Activated CD4-positive, alpha-beta T cell treated with anti-CD3 and anti-CD28 coated beads, Interleukin-10, Interleukin-2, amounts not matched to agents 100 ng/mL and 50 ng/mL, durations not matched to agents 16 hours and 8 hours (primary cell): ENCODE measurements at regions not wholly inside any gene's neighbourhood (a gene's known extent, or its start where the extent isn't known, plus 50 kb on each side); places are given as distances from the start of the nearest gene placed in this dataset.

Source experiments
- DNase-seq: peaks from one replicate; pipeline ENCODE4 v3.0.0-alpha.2; 2020

DNA sequence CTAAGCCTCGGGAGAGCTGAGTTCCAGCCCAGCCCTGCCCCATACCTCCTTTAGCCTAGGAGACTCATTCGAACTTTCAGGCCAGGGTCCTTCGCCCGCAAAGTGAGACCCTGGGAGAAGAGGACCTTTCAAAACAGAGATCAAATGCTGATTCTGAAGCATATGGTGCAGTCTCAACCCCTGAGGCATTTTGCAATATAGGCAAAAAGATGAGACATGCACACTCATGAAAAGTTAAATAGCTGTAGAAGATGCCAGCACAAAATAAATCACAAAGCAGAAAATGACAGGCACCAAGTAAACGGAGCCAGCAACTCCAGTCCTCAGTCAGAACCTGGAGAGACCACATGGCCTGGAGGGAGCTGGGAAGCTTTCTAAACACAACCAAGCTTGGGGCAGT, 542.7 kb upstream of the RAB6C start:
- DNase-seq: no peak

DNA sequence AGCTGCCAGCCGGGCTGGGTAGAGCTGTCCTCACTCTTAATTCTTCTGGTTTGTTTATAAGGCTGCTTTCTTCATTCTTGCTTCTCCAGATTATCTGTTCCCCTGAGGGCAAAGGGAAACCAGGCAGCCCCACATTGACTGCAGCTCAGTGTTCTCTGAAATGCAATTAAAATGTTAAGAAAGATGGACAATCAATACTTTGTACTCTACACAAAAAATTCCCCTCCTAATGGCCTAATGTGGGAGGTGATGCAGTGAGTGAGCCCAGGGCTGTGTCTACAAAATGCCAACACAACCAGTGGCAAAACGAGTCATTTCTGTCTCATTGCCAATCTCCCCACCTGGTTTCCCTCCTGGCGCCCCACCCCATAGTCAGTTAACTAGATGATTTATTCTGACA, 541.7 kb upstream of the RAB6C start:
- no peak for DNase-seq

DNA sequence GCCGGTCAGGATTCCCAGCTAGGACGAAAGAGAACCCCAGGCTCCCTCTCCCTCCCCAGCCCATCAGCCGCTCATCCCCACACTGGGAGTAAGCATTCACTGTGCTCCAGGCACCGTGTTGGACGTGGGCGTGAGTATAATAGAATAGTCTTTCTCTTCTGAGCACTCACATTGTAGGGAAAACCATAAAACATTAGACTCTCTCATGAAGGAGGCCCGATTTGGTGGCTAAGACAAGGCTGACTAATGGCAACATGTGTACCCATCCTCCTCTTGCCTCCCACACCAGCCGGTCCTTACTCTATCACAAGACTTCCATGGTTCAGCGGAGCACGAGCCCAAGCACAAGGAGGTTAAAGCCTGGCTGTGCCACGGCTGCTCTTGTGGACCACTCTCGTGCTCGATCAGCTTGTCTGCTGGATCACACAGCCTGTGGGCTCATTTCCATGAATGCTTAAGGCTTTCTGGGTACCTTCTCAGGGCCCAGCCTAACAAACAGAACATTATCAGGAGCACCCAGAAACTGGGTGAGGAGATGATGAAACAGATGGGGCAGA, 540.9 kb upstream of the RAB6C start:
- no peak for DNase-seq

DNA sequence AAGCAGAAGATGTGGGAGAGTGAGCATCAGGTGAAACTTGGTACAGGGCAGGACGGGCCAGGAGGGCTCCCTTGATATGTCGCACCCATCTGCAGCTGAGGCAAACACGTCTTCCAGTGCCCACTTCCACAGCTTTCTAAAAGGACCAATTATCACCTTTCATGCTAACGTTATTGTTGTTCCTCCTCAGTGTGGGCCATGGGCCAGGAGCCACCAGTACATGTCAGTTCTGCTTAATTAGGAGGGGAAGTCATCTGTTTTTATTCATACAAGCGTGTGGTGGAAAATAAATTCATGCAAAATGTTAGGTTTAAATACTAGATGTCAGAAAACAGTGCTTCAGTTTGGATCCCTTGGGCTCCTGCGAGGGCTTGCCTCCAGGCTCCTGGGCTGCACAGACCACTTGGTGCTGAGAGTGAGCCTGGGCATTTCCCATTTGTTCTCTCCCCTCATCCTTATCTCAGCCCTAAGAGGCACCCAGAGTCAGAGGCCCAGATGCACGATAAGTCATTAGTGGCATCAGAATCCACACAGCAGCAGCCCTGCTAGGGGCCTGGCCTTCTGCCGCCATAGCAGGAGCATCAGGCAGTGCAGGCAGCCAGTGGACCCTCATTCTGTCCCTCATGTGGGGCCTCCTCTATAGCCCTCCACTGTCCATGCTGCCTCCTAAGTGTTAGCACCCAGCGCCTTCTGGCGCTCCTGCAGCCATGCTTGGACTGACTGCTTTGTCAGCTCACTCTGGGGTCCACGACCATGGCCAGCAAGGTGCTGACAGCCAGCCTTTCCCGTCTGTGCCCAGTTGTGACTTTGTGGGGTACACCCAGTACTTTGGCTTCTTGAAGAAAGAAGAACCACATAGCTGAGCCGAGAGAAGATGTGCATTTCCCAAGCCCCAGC, 539.8 kb upstream of the RAB6C start:
- DNase-seq: no peak

DNA sequence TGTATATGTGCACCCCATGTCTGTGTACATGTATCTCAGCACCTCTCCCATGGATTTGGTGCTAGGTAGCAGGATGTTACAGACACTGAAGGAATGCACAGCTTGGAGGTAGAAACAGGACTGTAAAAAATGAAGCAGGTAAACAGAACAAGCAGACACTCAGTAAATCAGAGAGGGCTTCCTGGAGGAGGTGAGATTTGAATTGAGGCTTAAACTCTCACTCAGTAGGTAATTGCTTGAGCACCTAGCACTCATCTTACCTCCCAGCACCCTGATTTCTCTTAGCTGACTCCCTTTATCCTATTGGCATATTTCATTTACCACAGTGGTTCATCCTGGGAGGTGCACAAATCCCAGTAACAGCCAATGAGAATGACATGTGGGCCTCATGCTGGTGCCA, 537.9 kb upstream of the RAB6C start:
- DNase-seq: no peak

DNA sequence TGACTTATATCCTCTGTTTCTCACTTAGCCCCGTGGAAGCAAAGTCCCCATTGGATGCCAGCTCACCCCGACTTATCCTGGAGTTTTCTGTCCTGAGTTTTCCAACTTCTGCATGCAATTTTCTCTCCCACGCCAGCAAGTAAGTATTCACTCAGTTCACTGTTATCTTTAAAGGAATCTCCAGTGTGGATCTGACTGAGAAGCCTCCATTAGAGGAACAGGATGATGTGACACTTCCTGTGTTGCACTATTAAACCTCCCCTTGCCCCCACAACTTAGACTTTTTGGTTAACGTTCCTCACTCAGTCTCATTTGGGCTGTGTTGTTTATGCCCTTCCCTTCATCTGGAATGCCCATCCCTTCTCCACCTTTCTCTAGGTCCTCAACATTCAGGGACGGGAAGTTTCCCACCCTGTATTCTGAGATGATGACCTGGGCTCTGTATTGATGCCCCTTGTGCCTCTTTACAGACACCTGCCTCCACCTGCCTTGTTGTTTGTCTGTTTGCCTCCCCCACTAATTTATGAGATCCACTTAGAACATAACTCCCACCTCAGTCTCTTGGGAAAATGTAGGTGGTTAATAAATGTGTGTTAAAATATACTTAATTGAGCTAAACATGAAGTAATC, 536.1 kb upstream of the RAB6C start:
- DNase-seq: no peak

DNA sequence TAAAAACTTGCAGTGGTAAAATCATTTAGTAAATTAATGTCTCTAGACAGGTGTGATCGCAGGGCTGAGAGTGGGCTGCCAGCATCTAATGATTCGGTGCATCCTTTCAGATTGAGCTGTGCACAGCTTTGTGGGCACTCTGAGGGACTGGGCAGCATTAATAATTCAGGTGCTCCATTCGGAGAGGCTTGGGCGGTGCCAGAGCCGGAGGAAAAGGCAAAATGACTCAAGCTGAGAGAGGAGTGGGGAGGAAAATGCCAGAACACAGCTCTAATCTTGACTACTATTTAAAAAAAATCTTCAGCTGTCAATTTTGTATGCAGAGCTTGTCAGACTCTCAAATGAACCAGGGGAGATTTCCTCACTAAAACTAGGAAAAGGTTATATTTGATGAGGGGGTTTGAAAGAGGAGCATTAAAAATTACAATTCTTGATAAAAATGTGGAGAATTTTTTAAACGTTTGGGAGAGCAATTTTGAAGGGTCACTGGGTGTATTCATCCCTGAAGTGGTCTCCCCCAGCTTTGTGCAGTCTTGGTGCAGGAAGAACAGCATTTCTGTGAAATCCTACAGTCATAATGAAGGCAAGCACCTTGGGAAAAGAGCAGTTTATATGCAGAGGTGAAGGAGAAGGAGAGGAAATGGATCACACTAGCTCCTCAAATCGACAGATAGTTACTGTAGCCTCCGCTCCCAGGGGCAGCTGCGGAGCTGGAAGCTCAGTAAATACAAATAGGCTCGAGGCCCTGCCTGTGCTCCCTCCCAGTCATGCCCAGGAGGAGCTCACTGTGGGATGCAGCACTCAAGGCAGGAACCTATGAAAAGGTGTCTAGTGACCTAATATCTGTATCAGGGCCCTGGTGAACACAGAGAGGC, 535.4 kb upstream of the RAB6C start:
- DNase-seq: no peak

DNA sequence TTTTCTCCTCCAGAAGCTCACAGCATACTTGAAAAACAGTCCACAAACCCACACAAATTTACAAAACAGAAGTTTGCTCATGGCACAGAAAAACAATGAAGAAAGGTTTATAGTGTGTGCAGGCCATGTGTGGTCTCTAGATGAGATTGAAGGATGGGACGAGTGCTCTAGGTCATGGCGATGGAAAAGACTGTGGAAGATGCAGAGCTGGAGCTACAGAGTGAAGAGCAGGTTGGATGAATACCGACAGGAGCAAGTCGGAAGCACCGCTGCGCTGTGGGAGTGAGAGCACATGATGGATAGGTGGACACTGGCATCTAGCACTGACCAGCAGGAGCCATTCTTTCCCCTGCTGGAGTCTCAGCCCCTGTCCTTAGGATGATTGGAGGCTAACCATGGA, 534.7 kb upstream of the RAB6C start:
- DNase-seq: no peak

DNA sequence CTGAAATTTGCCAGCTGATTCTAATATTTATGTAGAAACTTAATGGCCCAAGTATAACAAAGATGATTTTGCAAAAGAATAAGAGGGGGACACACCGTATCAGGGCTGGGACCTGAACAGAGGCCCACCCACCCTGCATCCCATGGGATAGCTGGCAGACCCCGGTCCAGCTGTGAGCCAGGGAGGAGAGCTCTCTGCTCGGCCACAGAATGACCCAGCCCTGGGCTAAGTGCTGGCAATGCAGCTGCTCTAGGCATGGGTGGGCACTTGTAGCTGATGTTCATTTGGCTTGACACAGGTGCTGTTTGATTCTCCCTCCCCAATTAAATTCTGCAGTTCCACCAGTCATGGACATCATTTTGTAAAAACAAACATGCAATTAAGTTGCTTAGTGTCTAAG, 522.8 kb upstream of the RAB6C start:
- no peak for DNase-seq

DNA sequence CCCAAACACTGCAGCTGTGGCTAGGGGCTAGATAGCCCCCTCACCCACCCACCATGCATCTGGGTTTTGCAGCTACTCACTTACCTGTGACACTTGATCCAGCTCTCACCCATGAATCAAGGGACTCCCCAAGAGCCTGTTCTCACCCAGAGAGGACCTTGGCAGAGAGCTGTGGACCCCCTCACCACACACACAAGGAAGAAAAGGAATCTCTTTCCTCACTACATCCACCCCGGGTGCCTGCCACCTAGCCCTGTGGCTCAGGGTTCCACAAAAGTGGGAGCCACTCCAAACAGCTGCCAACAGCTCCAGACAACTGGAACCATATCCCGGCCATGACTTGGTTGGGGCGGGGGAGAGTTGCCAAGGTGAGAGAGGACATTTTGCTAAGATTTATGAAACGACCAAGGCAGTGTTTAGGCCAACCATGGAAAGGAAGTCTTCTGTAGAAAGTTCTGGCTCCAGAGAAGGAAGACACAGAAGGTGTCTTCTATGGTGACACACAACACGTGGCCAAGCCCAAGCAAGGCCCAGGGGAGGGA, 522.1 kb upstream of the RAB6C start:
- DNase-seq: no peak

DNA sequence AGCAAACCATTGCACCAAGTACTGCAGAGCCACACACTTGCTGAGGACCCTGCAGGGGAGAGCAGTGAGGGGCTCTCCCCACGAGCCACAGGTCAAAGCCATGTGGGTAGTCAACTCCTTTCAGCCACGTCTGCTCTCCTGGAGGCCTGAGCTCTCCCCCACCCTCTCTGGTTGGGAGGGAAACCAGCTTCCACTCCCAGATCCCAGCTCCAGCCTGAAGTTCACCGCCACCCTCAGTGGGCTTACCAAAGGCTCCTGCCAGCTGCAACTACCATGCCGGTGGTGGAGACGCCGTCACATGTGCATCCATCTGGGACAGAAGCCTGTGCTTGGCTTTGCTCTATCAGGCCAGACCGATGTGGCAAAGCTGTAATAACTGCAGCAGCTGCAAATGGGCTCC, 521.5 kb upstream of the RAB6C start:
- DNase-seq: no peak

DNA sequence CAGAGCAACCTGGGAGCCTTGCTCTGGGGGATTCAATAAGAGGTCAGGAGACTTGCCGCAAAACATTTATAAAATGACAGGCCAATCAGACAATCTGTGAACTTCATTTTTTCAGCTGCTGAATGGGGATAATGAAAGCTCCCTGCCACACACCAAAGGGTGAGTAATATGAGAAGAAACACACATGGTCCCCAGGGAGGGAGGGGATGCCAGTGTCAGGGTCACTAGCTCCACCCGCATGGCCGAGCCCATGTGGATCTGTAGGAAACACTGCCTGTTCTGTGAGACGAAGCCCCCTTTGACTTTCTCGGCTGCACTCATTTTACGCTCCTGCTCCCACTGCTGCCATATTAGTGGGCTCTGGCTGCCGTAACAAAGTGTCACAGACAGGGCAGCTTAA, 521.0 kb upstream of the RAB6C start:
- no peak for DNase-seq

DNA sequence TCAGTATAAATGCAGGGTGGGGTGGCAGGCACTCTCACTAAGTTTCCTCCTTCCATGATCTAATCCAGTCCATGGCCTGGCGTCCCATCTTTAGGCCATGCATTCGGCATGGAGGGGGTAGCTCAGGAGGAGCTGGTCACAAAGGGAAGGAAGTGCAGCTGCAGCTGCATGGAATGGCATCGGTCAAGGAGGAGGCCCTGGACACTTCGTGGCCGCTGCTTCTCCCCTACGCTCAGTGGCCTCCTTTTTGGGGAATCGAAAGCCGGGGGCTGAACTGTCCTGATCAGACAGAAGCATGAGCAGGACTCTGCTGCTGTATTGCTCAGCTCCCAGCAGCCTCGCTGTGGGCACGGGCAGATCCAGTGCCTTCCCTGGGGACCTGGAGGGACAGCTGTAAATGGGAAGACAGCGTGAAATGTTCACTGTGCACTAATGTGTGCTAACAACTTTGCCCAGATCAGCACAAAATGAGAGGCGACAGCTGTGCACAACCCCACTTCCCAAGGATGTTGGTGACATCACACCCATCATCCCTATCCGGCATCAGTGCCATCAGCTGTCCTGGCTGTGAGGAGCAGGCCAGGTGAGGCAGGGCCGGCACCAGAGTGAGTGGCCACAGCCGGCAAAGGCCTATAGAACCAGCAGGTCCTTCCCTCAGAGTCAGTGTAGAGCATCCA, 520.1 kb upstream of the RAB6C start:
- DNase-seq: no peak

DNA sequence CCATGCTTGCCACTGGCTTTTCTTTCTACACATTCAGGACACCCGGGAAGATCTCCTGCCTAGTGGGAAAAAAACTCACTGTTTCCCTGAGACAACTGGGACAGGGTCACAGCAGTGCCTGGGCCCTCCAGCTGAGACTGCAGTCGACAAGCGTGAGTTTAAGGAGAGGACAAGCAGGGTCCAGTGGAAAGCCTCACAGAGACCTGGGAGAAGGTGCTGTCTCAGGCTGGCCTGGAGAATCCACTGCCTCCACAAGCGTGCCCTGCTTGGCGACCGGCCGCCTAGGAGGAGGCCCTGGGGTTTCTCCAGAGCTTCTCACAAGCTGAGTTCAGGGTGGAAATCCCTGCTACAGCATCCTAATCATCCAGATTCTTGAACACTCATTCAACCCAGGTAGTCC, 519.6 kb upstream of the RAB6C start:
- no peak for DNase-seq

DNA sequence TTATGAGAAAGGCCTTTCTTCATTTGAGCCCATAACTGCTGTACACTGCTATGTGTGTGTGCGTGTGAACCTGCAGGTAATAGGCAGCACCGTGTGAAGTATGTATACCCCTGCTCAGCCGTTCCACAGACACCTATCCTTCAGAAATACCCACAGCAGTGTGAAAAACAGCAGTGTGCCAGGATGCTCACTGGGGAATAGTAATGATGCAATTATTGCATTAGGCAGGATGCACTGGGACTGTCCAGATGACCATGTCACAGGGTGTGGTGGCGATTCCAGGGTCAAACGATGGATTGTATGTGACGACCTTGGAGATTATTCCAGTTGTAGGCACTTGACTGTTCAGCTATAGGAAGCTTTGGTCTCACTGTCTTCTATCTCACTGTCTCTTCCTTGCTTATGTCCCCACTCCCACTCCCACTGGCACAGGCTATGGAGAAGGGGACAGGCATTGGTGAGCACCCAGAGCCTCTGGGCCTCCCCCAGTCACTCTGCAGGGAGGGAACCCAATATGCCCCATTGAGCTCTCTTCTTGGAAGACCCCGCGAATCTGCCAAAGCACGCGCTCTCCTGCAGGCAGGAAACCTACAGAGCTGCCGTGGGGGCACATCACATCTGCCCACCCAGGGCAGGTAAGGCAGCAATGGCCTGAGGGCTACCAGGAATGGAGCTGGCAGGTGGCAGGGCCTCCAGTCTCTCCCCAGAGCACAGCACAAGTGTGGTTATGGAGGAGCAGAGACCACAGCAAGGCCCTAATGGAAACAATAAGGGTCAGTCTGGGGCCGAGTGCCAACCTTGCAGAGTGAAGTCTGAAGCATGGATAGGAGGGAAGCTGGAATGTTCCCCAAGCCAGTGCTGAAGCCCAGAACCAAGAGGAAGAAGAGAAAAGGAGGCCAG, 518.9 kb upstream of the RAB6C start:
- no peak for DNase-seq

DNA sequence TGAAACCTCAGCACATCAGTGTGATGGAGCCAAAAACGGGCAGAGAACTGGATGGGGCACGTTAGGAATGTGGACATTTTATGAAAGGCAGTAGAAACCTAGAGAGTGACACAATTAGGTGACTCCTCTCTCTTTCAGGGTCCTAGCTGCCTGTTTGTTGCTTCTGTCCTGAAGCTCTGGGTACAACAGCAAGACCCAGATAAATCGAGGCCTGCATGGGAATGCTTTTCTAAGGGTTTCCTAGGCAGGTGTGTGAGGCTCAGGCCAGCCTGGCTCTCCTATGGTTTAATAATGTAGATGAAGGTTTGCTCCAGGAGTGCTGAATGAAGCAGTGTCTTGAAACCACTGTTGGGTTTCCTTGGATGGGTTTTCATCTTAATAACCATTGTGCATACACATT, 517.1 kb upstream of the RAB6C start:
- DNase-seq: no peak

DNA sequence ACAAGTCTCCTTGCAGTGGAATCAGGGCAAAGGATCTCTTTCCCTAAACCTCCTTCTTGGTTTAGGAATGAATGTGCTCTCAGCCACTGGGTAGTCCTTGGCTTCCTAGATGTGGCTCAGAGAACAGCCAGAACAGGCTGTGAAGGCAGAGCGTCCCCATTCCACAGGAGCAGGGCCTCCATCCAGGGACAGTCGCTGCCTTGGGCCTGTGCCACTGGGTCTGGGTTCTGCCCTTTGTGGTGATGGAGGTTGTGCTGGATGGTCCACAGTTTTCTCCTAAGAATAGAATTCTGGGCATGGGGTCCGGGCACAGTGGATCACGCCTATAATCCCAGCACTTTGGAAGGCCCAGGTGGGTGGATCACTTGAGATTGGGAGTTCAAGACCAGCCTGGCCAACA, 516.5 kb upstream of the RAB6C start:
- DNase-seq: no peak

DNA sequence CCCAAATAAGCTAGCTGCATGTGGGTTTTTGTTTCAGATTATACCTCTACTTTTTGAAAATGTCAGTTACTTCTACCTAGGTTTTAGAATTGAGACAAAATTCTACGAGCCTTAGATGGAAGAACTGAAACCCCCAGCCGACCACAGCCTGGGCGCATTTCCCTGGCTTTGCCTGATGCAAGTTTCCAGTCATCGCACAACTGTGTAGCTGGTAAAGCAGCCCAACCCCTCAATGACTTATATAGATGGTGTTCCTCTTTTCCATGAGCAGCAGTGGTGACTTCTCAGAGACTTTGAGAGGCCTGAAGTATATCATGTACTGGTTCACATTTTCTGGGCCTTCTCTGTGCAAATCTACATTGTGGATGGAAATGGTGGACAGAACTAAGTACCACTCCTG, 515.4 kb upstream of the RAB6C start:
- no peak for DNase-seq

DNA sequence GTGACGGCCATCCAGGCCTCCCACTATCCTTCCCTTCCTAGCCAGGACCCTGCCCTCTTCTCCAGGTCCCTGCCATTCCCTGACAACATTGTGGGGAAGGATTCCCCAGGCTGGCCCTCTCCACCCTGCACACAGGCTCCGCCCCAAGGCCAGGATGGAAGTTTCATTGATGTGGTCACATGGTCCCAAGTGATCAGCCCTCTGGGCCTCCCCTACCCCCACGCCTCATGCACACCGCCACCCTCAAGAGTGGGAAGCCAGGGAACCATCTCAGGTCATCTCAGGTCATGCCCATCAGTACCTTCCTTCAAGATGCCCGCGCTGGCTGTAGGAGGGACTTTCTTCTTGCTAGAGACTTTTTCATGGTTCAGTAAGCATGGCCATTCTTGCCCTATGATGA, 514.8 kb upstream of the RAB6C start:
- no peak for DNase-seq

DNA sequence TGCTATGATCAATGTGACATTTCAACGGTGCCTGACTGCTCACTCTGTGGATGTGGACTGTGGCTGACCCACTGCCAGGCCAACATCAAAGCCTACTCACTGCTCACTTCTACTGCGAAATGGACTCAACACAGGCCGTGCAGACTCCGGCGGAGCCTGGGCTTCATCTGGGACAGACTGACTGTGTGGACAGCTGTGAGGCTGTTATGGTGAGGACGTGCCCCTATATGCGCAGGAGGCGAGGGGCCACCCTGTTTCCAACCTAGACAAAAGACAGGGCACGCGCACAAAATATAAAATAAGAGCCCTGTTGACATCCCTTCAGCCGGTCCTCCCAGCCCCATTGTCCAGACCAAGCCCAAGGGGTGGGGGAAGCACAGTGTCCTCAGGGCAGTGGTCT, 514.4 kb upstream of the RAB6C start:
- no peak for DNase-seq

DNA sequence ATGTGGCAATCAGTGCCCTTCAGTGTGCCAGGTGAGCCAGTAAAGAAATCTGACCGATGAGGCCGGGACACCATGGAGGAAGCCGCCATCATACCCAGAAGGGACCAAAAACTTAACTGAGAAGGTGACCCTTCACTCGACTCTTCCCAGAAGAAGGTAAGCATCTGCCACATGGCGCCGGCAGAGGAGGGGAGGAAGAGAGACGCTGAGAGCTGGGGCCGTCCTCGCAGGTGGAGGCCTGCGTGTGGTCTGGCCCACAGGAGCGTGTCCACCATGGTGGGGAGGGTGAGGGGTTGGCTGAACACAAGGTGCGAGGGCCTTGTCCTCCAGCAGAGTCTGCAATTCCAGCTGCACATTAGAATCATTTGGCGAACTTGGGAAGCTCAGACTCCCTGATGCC, 513.1 kb upstream of the RAB6C start:
- DNase-seq: no peak
